NCI-H146 treated with DMSO at 0.1 percent for 48 hours (cell line): ENCODE measurements at regions not wholly inside any gene's neighbourhood (a gene's known extent, or its start where the extent isn't known, plus 50 kb on each side); places are given as distances from the start of the nearest gene placed in this dataset.
"Not testable (repeated sequence)": the region's sequence is repeated elsewhere in the genome, so short reads cannot be mapped to it uniquely, and the experiment has no call there.

ENCODE experiments used
- DNase-seq: peaks from one replicate; lab custom pipeline; 2025; ENCODE audit not compliant: unreplicated experiment; lab: John Stamatoyannopoulos, UW

GRCh38 chr4:126860308-126860707 is 772.4 kb upstream of the INTU start:
- no peak for DNase-seq

DNA sequence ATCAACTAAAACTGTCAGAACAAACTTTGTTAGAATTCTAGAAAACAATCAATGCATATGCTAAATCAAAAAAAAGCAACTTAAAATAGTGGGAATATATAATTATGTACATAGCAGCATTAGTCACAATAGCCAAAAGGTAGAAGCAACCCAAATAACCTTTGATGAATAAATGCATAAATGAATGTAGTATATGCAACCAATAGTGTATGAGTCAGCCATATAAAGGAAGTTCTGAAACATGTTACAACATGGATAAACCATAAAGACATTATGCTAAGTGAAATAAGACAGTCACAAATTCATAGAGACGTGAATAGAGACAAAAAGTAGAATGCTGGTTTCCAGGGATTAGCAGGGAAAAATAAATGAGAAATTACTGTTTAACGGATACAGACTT is 762.8 kb upstream of the INTU start:
- DNase-seq, result no peak

GRCh38 chr4:126871810-126872209 is 760.9 kb upstream of the INTU start:
- no peak for DNase-seq

- DNase-seq, result no peak
Measured at GRCh38 chr4:126874533-126874932, 758.2 kb upstream of the INTU start.

DNA sequence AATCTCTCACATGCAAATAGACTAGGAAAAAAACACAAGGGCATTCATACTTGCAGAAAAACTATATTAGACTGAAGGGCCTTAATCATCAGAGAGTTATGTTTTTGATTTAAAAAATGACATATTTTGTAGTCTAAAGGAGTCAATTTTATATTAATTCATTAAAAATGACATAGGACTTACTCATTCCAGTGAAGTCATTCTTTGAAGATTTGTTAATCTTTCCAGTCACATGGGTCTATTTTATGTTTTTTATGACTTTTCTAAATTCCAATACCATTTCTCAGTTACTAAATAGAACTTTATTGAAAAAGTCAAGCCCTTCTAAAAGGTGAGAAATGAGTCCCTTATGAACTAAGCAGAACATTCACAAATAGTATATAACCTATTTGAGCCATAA is 743.8 kb upstream of the INTU start:
- no peak for DNase-seq

DNA sequence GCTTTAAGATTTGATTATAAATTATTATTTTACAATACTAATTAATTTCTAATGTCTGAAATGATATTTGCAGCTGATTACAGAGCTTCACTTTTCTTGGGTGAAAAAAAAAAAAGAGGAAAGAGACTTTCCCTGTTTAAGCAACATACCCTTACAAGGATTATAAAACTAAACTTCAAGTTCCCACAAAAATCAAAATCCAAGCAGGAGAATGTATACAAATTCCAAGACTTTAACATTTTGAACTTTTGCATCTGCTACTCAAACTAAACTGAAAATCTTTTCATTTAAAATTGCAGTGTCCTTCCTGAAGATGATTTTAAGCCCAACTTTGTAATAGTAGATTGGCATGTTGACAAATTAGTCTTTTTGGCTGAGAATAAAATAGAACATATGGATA is 742.4 kb upstream of the INTU start:
- no peak for DNase-seq

DNA sequence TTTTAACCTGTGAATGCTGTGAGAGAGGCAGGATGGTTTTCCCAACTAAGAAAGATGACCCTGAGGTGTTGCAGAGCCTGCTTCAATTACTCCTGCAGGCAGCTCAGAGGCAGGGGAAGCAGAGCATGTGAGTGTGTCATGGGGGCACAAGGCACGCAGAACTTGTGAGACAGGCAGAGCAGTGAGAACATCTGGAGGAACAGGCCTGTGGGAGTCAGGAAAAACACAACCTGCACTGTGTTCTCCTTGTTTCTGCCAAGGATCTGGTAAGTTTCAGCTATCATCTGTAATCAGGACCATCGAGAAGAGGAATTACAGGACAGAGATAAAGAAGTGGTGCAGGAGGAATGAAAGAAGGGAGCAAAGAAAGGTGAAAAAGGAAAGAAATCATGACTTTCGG is 741.8 kb upstream of the INTU start:
- DNase-seq, result no peak

GRCh38 chr4:126894963-126895362 is 737.8 kb upstream of the INTU start:
- no peak for DNase-seq

- DNase-seq, result no peak
Measured at GRCh38 chr4:126895988-126896570, 736.7 kb upstream of the INTU start.

GRCh38 chr4:126897038-126897437 is 735.7 kb upstream of the INTU start:
- no peak for DNase-seq

DNA sequence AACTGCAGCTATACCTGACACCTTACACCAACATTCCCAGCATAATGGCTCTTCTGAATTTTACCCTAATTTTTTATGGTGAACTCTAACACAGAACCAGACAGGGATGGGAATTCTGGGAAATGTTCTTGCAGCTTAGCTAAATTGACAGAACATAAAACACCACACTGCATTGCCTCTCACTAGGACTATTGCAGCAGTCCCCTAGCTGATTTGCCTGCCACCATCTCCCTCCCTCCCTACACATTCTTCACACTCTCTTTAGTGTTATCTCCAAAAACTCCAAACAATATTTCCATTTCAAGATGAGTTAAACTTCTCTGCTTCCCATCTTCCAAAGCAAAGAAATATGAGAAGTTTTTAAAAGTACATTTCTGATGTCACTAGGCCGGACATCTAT is 733.9 kb upstream of the INTU start:
- no peak for DNase-seq

- no peak for DNase-seq
Measured at GRCh38 chr4:126899331-126899801, 733.4 kb upstream of the INTU start.

GRCh38 chr4:126906466-126906865 is 726.3 kb upstream of the INTU start:
- DNase-seq, result no peak

GRCh38 chr4:126907389-126907788 is 725.4 kb upstream of the INTU start:
- no peak for DNase-seq

DNA sequence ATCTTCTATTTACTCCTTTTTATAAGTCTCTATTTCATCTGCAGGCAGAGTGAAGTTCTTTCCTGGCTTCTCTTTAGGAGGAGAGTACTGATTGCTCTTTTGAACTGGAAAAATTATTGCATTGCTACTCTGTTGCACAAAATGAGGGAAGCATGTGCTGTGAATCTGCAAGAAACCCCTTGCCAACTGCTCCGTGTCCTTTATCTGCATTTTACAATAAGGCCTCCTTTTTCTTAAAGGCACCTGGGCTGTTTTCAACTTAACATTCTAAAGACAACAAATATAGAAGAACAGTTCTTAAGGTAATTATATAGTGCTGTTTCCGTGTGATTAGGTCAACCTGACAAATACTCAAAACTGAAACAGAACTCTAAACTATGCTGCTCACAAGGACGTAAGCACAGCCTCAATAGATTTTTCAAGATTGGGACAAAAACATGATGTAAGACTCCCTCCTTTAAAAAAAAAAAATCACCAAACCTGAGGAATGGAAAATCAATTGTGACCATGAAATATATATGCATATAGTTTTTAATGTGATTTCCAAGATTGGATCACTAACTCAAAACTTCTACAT is 716.6 kb upstream of the INTU start:
- no peak for DNase-seq

- DNase-seq, result no peak
Measured at GRCh38 chr4:126916626-126917140, 716.1 kb upstream of the INTU start.

DNA sequence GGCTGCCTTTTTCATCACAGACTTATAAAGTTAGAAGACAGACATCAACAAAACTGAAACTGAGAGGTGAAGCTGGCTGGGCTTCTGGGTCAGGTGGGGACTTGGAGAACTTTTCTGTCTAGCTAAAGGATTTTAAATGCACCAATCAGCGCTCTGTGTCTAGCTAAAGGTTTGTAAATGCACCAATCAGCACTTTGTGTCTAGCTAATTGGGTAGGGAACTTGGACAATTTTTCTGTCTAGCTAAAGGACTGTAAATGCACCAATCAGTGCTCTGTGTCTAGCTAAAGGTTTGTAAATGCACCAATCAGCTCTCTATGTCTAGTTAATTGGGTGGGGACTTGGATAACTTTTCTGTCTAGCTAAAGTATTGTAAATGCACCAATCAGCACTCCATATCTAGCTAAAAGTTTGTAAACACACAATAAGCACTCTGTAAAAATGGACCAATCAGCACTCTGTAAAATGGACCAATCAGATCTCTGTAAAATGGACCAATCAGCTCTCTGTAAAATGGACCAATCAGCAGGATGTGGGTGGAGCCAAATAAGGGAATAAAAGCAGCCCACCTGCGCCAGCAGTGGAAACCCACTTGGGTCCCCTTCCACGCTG is 710.3 kb upstream of the INTU start:
- not testable (repeated sequence) for DNase-seq

DNA sequence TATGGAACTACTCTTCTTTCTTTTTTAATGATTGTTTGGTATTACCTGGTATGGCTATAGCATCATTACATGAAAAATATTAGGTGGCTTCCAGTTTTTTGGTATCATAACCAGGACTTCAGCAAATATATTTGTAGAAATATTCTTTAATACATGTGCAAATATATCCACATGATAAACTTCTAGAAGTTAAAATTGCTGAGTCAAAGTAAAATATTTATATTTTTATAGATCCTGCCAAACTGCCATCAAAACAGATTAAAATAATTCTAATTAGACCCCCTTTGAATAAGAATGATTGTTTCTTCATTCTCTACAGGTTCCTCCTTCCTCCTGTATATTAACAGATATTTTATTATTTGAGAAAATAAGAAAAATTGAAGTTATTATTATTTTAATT is 708.5 kb upstream of the INTU start:
- DNase-seq, result no peak

GRCh38 chr4:126930059-126930458 is 702.7 kb upstream of the INTU start:
- not testable (repeated sequence) for DNase-seq

- DNase-seq, result no peak
Measured at GRCh38 chr4:126935801-126936200, 697.0 kb upstream of the INTU start.

DNA sequence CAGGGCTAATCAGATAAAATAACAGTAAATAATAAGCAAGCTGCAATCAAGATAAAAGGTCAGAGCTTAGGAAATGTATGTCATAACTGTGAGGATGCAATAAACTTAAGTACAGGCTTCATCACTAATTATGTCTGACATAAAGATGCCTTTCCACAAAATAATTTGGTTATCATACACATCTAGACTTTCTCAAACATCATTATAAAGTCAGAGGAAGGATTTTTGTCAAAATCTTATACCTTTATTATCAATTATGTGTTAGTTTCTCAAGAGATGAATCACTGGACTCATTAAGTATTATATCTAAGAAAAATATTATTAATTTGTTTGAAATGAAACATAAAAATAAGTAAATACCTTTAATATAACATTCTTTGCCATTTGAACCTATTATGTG is 695.4 kb upstream of the INTU start:
- DNase-seq, result no peak

GRCh38 chr4:126937846-126938422 is 694.8 kb upstream of the INTU start:
- DNase-seq, result no peak
